Neural progenitor cell (in vitro differentiated cells): ENCODE measurements at regions not wholly inside any gene's neighbourhood (a gene's known extent, or its start where the extent isn't known, plus 50 kb on each side); places are given as distances from the start of the nearest gene placed in this dataset.

ENCODE experiments used
- DNase-seq: peaks from one replicate; pipeline ENCODE4 v3.0.0-alpha.2; 2016; ENCODE audit warnings: low spot score
- H2AFZ ChIP-seq: fragments of 200-600 bp; sonication (generic); replicated peaks from 2 replicates; pipeline ENCODE4 v1.6.1; 2016; ENCODE audit warnings: antibody characterized with exemption
- H3F3A ChIP-seq: fragments of 200-600 bp; sonication (generic); 2 replicates; pipeline ENCODE4 v1.6.1; 2016; ENCODE audit warnings: antibody characterized with exemption, low read depth
- H3K27ac ChIP-seq: fragments of 200-600 bp; sonication (generic); 2 replicates; pipeline ENCODE4 v1.5.1; 2016; ENCODE audit warnings: mild to moderate bottlenecking
- H3K27me3 ChIP-seq: fragments of 200-600 bp; sonication (generic); 2 replicates; pipeline ENCODE4 v1.6.1; 2016; ENCODE audit warnings: mild to moderate bottlenecking, moderate library complexity
- H3K36me3 ChIP-seq: fragments of 200-600 bp; sonication (generic); 2 replicates; pipeline ENCODE4 v1.5.1; 2016
- H3K4me1 ChIP-seq: fragments of 200-600 bp; sonication (generic); 2 replicates; pipeline ENCODE4 v1.6.1; 2016; ENCODE audit warnings: mixed run types
- H3K4me2 ChIP-seq: fragments of 200-600 bp; sonication (generic); 2 replicates; pipeline ENCODE4 v1.6.1; 2016
- H3K4me3 ChIP-seq: fragments of 200-600 bp; sonication (generic); 2 replicates; pipeline ENCODE4 v1.5.1; 2016
- H3K79me2 ChIP-seq: fragments of 200-600 bp; sonication (generic); 2 replicates; pipeline ENCODE4 v1.6.1; 2016; ENCODE audit warnings: low read depth
- H3K9ac ChIP-seq: fragments of 200-600 bp; sonication (generic); 2 replicates; pipeline ENCODE4 v1.6.1; 2016
- H3K9me3 ChIP-seq: fragments of 200-600 bp; sonication (generic); 2 replicates; pipeline ENCODE4 v1.5.1; 2016; ENCODE audit warnings: low read depth
- H4K20me1 ChIP-seq: fragments of 200-600 bp; sonication (generic); 2 replicates; pipeline ENCODE4 v1.6.1; 2016; ENCODE audit warnings: low read depth
- H3K27ac Mint-ChIP-seq: 3 replicates; pipeline ENCODE4 v1.8.0; 2021; ENCODE audit warnings: mixed read lengths
- H3K27me3 Mint-ChIP-seq: 2 replicates; pipeline ENCODE4 v1.8.0; 2022; ENCODE audit warnings: low read depth, mild to moderate bottlenecking, inconsistent platforms, moderate library complexity, mixed read lengths; ENCODE audit not compliant: insufficient read depth
- H3K36me3 Mint-ChIP-seq: 3 replicates; pipeline ENCODE4 v1.8.0; 2021; ENCODE audit warnings: mixed read lengths
- H3K4me1 Mint-ChIP-seq: 3 replicates; pipeline ENCODE4 v1.8.0; 2021; ENCODE audit warnings: mixed read lengths
- H3K4me3 Mint-ChIP-seq: 3 replicates; pipeline ENCODE4 v1.8.0; 2021; ENCODE audit warnings: mild to moderate bottlenecking, moderate library complexity, mixed read lengths
- H3K9me3 Mint-ChIP-seq: 3 replicates; pipeline ENCODE4 v1.8.0; 2020; ENCODE audit warnings: mixed read lengths
- EZH2 ChIP-seq: fragments of 200-600 bp; sonication (generic); IDR thresholded peaks from 2 replicates; pipeline ENCODE4 v1.6.1; 2017; ENCODE audit warnings: antibody characterized with exemption, mild to moderate bottlenecking, moderate library complexity
- EZH2phosphoT487 ChIP-seq: fragments of 200-600 bp; sonication (generic); IDR thresholded peaks from 2 replicates; pipeline ENCODE4 v1.6.1; 2017; ENCODE audit warnings: antibody characterized with exemption
- TF ChIP-seq, protein P1 (sequence below): fragments of 200-600 bp; sonication (generic); IDR thresholded peaks from 2 replicates; pipeline ENCODE4 v1.5.1; 2017; ENCODE audit warnings: antibody characterized with exemption, mild to moderate bottlenecking

DNA sequence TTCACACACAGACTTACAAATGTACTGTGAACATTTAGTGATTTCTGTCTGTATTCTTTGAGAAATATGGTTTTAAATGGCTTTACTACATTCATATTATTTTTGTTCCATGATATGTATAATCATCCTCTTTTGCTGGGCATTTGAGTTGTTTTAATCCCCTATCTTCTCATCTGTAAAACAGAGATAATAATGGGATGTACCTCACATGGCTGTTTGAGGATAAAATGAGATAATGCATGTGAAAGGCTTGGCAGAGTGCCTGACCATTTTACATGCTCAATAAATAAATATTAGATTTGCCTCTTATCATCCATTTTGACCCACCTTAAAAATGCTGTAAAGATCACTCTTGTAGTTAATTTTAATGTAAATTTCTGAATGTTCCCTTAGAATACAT lies 197.2 kb downstream of the C1orf94 start:
- Histone ChIP-seq H3K36me3 (no peaks in the 10 kb centered on the region), H3K27me3 (no peaks in the 10 kb centered on the region), H3K79me2 (no peaks in the 10 kb centered on the region), H3K4me2 (no peak overlapping the region), H4K20me1 (no peaks in the 10 kb centered on the region), H2AFZ (no peak overlapping the region), H3K9me3 (no peaks in the 10 kb centered on the region), H3K9ac (no peak overlapping the region), H3K4me3 (no peak overlapping the region), H3F3A (no peaks in the 10 kb centered on the region), H3K4me1 (peaks cover 8% of the 10 kb centered on the region), H3K27ac (no peak overlapping the region)
- H3K27me3 Mint-ChIP-seq: no peaks in the 10 kb centered on the region
- H3K9me3 Mint-ChIP-seq: peaks cover 2% of the 10 kb centered on the region
- H3K4me1 Mint-ChIP-seq: peaks cover 7% of the 10 kb centered on the region
- TF ChIP-seq EZH2 (no peak), EZH2phosphoT487 (no peak)
- TF ChIP-seq, protein P1, sequence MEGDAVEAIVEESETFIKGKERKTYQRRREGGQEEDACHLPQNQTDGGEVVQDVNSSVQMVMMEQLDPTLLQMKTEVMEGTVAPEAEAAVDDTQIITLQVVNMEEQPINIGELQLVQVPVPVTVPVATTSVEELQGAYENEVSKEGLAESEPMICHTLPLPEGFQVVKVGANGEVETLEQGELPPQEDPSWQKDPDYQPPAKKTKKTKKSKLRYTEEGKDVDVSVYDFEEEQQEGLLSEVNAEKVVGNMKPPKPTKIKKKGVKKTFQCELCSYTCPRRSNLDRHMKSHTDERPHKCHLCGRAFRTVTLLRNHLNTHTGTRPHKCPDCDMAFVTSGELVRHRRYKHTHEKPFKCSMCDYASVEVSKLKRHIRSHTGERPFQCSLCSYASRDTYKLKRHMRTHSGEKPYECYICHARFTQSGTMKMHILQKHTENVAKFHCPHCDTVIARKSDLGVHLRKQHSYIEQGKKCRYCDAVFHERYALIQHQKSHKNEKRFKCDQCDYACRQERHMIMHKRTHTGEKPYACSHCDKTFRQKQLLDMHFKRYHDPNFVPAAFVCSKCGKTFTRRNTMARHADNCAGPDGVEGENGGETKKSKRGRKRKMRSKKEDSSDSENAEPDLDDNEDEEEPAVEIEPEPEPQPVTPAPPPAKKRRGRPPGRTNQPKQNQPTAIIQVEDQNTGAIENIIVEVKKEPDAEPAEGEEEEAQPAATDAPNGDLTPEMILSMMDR: no peak
- H3K36me3 Mint-ChIP-seq: no peaks in the 10 kb centered on the region
- no peak overlapping the region for H3K4me3 Mint-ChIP-seq
- DNase-seq: no peak
- no peak overlapping the region for H3K27ac Mint-ChIP-seq

DNA sequence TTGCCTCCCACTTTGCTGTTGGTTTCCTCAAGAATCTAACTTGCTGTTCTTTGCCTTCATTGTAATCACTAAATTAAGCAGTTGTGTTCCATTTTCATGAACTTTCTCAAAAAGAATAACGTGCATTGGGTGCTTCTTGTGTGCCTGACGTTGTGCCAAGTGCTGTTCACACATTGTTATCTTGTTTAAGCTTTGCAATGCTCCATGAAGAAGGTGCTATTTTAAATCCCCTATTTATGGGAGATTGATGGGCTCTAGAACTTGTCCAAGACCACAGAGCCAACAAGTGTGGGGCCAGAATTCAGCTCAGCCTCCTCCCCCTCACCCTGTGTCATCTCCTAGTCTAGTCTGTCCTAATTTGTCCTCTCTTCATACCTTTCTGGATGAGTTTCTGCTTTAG lies 199.8 kb downstream of the C1orf94 start:
- no peaks in the 10 kb centered on the region for H4K20me1 ChIP-seq
- no peak overlapping the region for H2AFZ ChIP-seq
- no peak overlapping the region for H3K4me3 ChIP-seq
- Mint-ChIP-seq H3K36me3 (no peaks in the 10 kb centered on the region), H3K4me3 (no peak overlapping the region), H3K27ac (no peak overlapping the region), H3K9me3 (peaks cover 2% of the 10 kb centered on the region), H3K27me3 (no peaks in the 10 kb centered on the region), H3K4me1 (peaks cover 28% of the 10 kb centered on the region)
- H3K9me3 ChIP-seq: no peaks in the 10 kb centered on the region
- H3K79me2 ChIP-seq: no peaks in the 10 kb centered on the region
- TF ChIP-seq EZH2phosphoT487: no peak
- TF ChIP-seq, protein P1: no peak
- TF ChIP-seq EZH2: no peak
- H3K4me1 ChIP-seq: peaks cover 8% of the 10 kb centered on the region
- no peaks in the 10 kb centered on the region for H3K36me3 ChIP-seq
- no peaks in the 10 kb centered on the region for H3K27me3 ChIP-seq
- peak overlapping the region; percentile 31 for H3K4me2 ChIP-seq
- no peak overlapping the region for H3K9ac ChIP-seq
- no peaks in the 10 kb centered on the region for H3F3A ChIP-seq
- no peak overlapping the region for H3K27ac ChIP-seq
- no peak for DNase-seq

DNA sequence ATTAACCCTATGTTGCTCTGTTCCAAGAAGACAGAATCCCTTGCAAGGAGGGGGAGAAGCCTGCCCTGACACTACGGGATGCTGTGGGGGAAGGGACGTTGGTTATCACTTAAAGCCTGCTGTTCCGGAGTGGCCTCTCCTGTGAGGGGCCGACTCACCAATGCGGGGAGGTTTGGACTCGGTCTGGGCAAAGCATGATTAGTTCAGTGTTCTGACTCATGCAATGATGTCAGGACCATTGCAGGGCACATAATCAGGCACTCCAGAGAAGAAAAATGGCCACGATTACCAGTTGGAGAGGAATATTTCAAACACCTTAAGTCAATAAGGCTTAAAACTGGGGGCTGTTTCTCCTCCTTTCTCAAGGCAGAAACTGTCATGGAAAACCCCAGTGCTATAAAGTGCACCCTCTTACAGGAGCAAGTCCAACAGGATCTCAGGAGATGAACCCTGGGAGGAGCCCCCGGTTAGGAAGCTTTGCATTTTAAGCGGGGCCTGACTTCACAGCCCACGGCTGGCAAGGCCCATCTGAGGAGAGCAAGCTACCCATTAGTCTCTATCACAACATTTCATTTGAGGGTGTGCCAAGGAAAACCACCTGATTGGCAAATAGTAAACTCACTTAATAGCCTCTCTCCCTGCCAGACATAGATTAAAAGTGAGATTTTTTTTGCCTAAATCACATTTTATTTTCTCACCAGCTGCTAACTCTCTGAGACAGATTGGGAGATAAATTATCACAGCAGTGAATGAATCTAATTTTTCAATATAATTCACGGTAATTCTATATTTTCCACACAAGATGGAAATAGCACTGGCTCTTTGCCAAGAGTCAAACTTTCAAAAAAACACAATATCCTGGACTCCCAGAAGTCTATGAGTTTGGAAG lies 202.5 kb downstream of the C1orf94 start:
- H3K27ac Mint-ChIP-seq: no peak overlapping the region
- Histone ChIP-seq H3K4me3 (no peak overlapping the region), H3K27me3 (no peaks in the 10 kb centered on the region), H3K9me3 (no peaks in the 10 kb centered on the region), H3K4me1 (peaks cover 8% of the 10 kb centered on the region), H3F3A (no peaks in the 10 kb centered on the region), H3K36me3 (no peaks in the 10 kb centered on the region), H3K79me2 (no peaks in the 10 kb centered on the region), H3K9ac (no peak overlapping the region), H3K27ac (no peak overlapping the region), H4K20me1 (no peaks in the 10 kb centered on the region), H2AFZ (no peak overlapping the region), H3K4me2 (no peak overlapping the region)
- no peaks in the 10 kb centered on the region for H3K27me3 Mint-ChIP-seq
- peaks cover 2% of the 10 kb centered on the region for H3K9me3 Mint-ChIP-seq
- peaks cover 28% of the 10 kb centered on the region for H3K4me1 Mint-ChIP-seq
- no peak overlapping the region for H3K4me3 Mint-ChIP-seq
- TF ChIP-seq, protein P1: no peak
- TF ChIP-seq EZH2 (no peak), EZH2phosphoT487 (no peak)
- H3K36me3 Mint-ChIP-seq: no peaks in the 10 kb centered on the region
- no peak for DNase-seq
